ENCODE measurements at regions not wholly inside any gene's neighbourhood (a gene's known extent, or its start where the extent isn't known, plus 50 kb on each side); places are given as distances from the start of the nearest gene placed in this dataset.

GRCh38 chr16:16790597-16790996 is 411.7 kb downstream of the NPIPA7 start:
- no peak for DNase-seq (ENCODE audit: low read depth)

DNA sequence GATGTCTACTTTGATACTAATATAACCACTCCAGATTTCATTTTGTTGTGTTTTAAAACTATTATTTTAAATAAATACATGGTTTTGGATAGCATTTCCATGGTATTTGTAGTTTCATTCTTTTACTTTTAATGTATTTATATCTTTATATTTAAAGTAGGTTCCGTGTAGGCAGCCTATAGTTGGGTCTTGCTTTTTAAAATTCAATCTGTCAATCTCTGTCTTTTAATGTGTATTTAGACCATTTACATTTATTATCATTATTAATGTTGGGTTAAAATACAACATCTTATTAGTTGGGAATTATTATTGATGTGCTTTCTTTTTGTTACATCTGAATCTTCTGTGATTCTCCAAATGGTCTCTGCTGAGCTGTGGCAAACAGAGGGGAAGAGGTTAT is 412.1 kb downstream of the NPIPA7 start:
- no peak for DNase-seq (ENCODE audit: low read depth)

DNA sequence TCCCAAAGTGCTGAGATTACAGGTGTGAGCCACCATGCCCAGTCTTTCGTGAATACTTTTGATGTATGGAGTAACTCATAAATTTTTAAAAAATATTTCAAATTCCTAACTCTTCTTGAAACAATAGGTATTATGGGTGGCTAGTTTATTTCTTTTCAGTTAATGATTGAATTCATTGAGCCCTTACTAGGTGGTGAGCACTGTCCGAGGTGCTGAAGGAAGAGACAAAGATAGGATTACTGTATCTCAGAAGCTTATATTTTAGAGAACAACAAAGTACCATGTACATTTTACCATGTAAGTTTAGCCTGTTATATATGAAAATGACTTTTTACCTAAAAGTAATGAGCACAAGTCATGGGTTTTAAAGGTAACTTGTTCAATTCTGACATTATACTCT is 418.3 kb downstream of the NPIPA7 start:
- DNase-seq (ENCODE audit: low read depth), result no peak

DNA sequence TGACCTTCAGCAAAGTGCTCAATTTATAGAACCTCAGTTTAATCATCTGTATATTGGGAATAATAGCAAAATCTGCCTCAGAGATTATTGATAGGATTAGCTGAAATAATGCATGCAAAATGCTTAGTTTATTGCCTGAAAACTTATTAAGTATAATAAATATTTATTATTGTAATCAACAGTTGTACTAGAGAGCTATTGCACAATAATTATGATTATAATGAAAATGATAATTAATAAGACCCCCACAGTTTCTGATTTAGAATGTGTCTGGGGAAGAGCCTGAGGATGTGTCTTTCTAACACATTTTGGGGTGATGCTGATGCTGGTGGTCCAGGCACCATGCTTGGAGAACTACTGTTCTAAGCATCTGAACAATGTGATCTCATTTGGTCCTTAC is 419.6 kb downstream of the NPIPA7 start:
- DNase-seq (ENCODE audit: low read depth), result no peak

DNA sequence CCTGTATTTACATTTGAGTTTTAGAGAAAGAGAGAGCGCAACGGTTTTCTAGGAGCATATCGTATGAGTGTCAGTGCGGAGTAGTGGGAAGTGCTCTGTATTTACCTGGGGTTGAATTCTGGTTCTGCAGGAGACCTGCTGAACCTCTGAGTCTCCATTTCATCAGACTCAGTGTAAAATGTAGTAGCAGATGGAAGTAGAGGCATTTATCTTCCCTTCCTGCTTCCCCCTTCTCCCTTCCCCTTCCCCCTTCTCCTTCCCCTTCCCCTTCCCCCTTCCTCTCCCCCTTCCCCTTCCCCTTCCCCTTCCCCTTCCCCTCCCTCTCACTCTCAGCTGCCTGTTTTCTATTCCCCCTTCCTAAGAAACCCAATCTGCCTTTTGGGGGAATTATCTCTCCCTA is 426.9 kb downstream of the NPIPA7 start:
- DNase-seq (ENCODE audit: low read depth), result no peak

GRCh38 chr16:16815641-16816040 is 436.7 kb downstream of the NPIPA7 start:
- no peak for DNase-seq (ENCODE audit: low read depth)

GRCh38 chr16:16817196-16817595 is 438.3 kb downstream of the NPIPA7 start:
- DNase-seq (ENCODE audit: low read depth), result no peak

- no peak for DNase-seq (ENCODE audit: low read depth)
Observed at GRCh38 chr16:16821261-16821660, 442.3 kb downstream of the NPIPA7 start.

DNA sequence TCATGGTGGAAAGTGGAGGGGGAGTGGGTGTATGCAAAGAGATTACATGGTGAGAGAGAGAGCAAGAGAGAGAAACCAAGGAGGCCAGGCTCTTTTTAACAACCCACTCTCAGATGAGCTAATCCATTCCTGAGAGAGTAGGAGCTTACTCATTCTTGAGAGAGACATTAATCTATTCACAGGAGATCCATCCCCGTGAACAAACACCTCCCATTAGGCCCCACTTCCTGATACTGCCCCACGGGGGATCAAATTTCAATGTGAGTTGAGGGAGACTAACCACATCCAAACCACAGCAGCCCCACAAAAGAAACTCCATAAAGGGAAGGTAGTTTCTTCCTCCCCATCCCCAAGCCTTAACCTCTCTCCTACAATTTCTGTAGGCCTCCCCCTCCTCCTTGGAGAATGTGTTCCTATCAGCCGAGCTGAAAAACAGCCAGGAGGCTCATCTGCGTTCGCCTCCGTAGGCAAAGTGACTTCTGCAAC is 450.0 kb downstream of the NPIPA7 start:
- no peak for DNase-seq (ENCODE audit: low read depth)

- no peak for DNase-seq (ENCODE audit: low read depth)
Observed at GRCh38 chr16:16830401-16830800, 451.5 kb downstream of the NPIPA7 start.

DNA sequence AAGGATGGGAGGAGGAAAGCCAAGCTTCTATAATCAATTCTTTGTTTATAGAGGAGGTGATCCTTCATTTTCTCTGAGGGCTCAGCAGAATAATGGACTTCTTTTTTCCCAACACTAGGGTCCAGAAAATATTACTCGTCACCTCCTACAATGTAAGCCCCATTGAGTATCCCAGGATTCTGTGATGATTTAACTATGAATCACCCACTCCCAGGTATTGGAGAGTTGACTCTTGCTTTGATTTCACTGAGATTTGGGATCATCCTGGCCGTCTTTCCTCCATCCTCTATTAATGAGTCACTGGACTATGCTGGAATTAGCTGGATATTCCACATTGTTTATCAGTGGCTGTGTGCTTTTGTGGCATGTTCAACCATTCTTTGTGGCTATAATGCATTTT is 452.0 kb downstream of the NPIPA7 start:
- DNase-seq (ENCODE audit: low read depth), result no peak

GRCh38 chr16:16833165-16833564 is 454.2 kb downstream of the NPIPA7 start:
- no peak for DNase-seq (ENCODE audit: low read depth)

DNA sequence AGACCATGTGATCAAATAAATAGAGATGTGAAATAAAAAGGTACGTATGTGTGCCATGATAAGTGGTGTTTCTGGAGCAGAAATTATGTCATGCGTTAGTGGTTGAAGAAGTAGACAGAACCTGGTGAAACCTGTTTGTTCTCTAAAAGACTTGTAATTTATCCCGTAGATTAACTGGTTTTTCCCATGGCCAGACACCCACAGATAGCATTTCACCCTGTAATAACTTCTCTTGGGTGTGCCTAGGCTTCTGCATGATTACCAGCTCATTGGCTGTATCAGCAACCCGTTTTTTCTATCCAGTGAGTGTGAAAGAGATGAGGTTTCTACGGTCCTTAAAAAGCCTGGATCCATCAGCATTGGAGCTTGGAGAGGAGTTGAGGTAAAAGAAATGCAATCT is 471.3 kb downstream of the NPIPA7 start:
- DNase-seq (ENCODE audit: low read depth), result no peak

GRCh38 chr16:16857012-16857411 is 478.1 kb downstream of the NPIPA7 start:
- no peak for DNase-seq (ENCODE audit: low read depth)

- no peak for DNase-seq (ENCODE audit: low read depth)
Observed at GRCh38 chr16:16857603-16858283, 478.8 kb downstream of the NPIPA7 start.

GRCh38 chr16:16861546-16861945 is 482.6 kb downstream of the NPIPA7 start:
- DNase-seq (ENCODE audit: low read depth), result peak; percentile 30

- DNase-seq (ENCODE audit: low read depth), result no peak
Observed at GRCh38 chr16:16863672-16864071, 484.7 kb downstream of the NPIPA7 start.

DNA sequence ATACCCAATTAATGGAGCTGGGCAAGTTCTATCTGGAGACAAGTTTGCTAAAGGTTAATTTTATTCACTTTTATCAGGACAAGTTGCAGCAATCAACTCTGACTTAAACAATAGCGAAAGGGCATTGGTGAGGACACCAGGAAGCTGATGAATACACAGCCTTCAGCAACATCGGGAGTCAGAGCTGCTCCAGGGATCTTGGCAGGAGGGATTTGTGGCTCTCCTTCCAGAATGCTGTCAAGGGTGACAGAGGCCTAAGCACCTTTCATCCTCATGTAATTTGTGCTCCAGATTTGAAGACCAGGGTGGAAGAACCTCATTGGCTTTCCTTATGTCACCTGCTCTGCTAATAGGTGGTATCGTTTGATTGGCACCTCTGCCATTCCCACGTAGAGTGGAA is 485.6 kb downstream of the NPIPA7 start:
- DNase-seq (ENCODE audit: low read depth), result no peak

DNA sequence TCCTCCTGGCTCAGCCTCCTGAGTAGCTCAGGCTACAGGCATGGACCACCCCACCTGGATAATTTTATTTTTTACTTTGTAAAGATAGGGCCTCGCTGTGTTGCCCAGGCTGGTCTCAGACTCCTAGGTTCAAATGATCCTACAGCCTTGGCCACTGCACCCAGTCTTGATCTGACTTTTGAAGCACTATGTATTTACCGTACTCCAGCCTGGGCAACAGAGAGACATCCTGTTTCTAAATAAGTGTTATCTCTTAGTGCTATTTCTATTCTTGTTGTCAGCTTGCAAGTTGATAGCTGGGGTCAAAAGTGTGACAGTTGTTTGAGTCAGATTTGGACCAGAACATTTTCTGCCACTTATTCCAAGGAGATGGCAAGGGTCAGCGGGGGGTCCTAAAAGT is 486.4 kb downstream of the NPIPA7 start:
- no peak for DNase-seq (ENCODE audit: low read depth)

DNA sequence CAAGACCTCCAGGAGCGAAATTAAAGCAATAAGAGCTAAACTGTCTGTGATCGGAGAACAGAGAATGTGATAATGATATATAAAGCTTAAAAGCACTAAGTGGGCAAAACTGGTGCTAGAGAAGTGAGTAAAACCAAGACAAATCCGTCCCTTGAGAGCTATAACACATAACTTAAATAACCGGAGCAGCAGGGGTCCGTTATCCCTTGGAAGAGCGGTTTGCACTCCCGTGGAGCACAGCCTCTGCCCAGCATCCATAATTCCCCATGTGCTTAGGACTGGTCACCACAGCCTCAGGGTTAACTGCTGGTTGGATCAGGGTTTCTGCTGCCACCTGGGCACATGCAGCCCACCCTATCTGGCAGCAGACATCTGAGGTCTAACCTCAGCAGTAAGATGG is 489.0 kb downstream of the NPIPA7 start:
- no peak for DNase-seq (ENCODE audit: low read depth)

DNA sequence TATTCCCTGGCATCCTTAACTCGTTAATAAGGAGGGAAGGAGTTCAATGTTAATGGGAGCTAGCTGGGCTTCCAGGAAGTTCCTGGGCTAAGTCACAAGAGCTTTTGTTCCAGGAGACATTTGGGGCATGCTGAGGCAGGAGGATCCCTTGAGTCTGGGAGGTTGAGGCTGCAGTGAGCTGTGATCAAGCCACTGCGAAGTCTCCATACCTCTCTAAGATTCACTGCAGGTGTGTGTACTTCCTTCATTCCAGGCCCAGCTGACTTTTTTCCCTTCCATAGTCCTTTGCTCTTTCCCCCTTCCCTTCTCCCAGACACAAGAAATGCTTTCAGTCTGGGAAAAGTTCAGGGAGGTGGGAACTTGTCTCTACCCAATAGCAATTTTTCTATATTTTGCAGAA is 489.8 kb downstream of the NPIPA7 start:
- DNase-seq (ENCODE audit: low read depth), result no peak

DNA sequence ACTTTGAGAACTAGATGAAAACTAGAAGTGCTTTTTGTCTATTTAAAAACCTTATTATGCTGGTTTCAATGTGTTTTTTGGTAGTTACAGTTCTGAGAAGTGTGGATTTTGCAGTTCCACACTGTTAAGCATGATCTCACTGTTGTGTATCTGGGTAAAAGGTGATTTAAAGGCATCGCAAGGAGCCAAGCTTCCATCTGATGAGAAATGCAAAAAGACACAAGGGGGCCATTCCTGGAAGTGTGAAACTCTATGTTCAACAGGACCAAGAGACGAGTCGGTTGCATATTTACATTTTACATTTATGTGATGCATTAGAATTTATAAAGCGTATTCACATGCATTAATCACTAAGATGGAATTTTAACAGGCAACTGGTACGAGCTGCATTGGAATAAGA is 490.8 kb downstream of the NPIPA7 start:
- DNase-seq (ENCODE audit: low read depth), result no peak

DNA sequence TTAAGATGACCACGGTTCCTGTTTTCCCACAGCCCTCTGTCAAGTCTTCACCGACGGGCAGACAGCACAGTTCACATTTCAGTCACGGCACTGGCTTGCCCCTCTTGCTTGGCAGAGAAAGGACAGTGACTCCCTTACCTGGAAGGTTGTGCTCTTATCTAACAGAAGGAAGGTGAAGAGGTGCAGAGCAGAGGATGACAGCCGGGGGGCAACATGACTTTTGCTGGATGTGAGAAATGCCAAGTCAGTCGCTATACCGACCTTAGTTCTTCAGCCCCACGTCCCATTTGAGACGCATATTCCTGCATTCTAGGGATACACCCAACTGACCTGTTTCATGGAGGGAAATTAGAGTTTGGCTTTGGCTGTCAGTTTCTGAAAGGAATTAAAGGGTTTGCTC is 492.3 kb downstream of the NPIPA7 start:
- no peak for DNase-seq (ENCODE audit: low read depth)

DNA sequence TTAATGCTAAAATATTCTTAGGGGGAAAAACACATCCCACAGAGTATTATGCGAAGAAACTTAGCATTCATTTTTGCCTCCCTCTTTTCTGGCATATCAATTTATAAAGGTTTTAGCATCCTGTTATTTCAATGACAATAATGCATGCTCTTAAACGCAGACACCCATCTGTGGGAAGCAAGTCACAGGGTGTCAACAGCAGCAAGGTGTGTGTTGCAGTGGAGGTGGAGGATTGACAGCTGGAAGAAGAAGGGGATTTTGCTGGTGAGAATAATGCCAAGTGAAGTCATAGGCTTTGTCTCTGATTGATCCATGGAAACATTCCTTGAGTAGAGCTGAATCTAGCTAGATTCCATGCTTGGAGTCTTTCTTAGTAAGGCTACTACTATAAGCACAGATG is 498.1 kb downstream of the NPIPA7 start:
- no peak for DNase-seq (ENCODE audit: low read depth)
